GM20000 (cell line): ENCODE measurements at regions not wholly inside any gene's neighbourhood (a gene's known extent, or its start where the extent isn't known, plus 50 kb on each side); places are given as distances from the start of the nearest gene placed in this dataset.
"Not testable (repeated sequence)": the region's sequence is repeated elsewhere in the genome, so short reads cannot be mapped to it uniquely, and the experiment has no call there.

Experiments used
- DNase-seq: peaks from one replicate; pipeline ENCODE4 v3.0.0; 2012; ENCODE audit warnings: low spot score
- CTCF ChIP-seq: IDR thresholded peaks from 2 replicates; pipeline ENCODE4 v1.5.1; 2012; ENCODE audit warnings: mild to moderate bottlenecking, control low read depth; ENCODE audit errors: extremely low read depth, missing control alignments

- no peak for DNase-seq
- TF ChIP-seq CTCF: no peak
Observed at GRCh38 chr5:161009817-161010216, 157.8 kb upstream of the ATP10B start.

DNA sequence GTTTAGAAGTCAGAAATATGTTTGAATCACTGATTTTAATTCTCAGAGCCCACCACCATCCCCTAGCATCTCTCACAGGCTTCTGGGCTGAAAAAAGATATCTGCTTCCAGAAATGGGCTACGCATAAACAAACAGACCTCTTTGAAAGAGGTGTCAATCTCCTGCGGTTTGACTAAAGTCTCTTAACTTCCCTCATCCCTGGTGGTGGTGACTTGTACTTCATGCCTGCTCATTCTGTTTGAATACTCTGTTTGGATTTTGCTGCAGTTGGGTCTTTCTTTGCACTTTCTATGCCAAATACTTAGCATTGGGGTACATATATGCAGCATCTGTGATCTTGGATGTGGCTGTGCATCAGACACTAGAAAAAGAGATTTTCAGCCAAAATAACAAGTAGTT is 157.2 kb upstream of the ATP10B start:
- no peak for TF ChIP-seq CTCF
- no peak for DNase-seq

DNA sequence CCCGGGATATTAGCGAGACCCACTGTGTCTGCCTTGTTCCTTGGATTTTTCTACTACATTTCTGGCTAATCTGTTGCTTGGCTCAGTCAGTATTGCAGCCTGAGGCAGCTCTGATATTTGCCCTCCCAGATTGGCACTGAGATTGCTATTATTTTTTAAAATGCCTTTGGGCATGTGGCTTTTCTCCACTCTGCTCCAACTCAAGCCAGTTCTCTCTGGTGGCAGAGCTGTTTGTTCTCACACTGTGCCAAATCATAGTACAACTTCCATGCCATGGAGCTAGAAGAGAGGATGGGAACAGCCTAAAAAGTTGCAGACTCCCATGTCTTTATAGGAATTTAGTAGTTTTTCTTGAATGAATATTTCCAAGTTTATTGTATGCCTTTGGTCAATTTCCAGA is 155.9 kb upstream of the ATP10B start:
- no peak for DNase-seq
- TF ChIP-seq CTCF: no peak

DNA sequence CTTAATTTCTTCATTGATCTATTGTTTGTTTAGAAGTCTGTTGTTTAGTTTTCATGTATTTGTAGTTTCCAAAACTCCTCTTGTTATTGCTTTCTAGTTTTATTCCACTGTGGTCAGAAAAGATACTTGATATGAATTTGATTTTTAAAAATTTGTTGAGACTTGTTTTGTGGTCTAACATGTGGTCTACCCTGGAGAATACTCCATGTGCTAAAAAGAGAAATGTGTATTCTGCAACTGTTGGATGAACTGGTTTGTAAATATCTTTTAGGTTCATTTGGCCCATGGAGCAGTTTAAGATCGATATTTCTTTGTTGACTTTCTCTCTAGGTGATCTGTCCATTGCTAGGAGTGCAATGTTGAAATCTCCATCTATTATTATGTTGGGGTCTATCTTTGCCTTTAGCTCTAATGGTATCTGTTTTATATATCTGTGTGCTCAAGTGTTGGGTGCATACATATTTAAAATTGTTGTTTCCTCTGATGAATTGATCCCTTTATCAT is 150.6 kb upstream of the ATP10B start:
- DNase-seq: no peak
- TF ChIP-seq CTCF: no peak

- no peak for DNase-seq
- TF ChIP-seq CTCF: no peak
Observed at GRCh38 chr5:161001604-161002003, 149.6 kb upstream of the ATP10B start.

DNA sequence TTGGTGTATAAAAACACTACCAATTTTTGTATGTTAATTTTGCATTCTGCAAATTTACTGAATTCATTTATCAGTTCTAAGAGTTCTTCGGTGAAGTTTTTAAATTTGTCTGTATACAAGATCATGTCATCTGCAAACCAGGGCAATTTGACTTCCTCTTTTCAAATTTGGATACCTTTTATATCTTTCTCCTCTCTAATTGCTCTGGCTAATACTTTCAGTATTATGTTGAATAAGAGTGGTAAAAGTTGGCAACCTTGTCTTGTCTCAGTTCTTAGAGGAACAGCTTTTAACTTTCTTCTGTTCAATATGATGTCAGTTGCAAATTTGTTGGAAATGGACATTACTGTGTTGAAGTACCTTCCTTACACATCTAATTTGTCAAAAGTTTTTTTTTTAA is 149.1 kb upstream of the ATP10B start:
- DNase-seq: not testable (repeated sequence)

GRCh38 chr5:160991205-160991604 is 139.2 kb upstream of the ATP10B start:
- DNase-seq: no peak
- TF ChIP-seq CTCF: no peak

DNA sequence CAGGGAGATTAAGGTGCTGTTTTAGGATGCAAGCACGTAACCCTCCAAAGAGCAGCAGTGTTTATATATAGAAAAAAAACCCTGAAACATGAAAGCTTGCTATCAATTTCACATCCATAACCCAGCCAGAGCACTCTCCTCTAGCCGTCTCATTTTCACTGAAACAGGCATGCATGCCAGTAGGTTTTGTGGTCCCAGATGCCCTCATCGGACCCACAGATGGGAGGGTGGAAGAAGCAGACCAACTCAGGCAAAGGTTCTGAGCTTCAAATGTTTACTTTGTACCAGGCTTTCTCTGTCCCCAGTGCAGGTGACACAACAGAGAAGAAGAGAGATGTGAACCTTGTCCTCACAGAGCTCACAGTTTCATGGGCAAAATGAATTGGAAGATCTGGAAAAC is 127.4 kb upstream of the ATP10B start:
- no peak for DNase-seq
- TF ChIP-seq CTCF: no peak
